ENCODE measurements at regions not wholly inside any gene's neighbourhood (a gene's known extent, or its start where the extent isn't known, plus 50 kb on each side); places are given as distances from the start of the nearest gene placed in this dataset.

- Mint-ChIP-seq H3K9me3 (peaks cover 3% of the 10 kb centered on the region), H3K36me3 (ENCODE audit: low read depth) (no peaks in the 10 kb centered on the region), H3K27me3 (no peaks in the 10 kb centered on the region), H3K27ac (no peak overlapping the region), H3K4me3 (no peak overlapping the region), H3K4me1 (no peaks in the 10 kb centered on the region)
- intact Hi-C loops (cut with micrococcal nuclease): no loop called here
- ChIA-PET POLR2A (no interaction called here), CTCF (no interaction called here)
- no peak for DNase-seq
- TF ChIP-seq CTCF (IDR thresholded peaks at IDR 0.05): no peak
- no peak for ATAC-seq (ENCODE audit: low read depth)
Measured at GRCh38 chr10:53697038-53697437, 924.5 kb upstream of the MBL2 start.

- Mint-ChIP-seq H3K4me1 (no peaks in the 10 kb centered on the region), H3K36me3 (ENCODE audit: low read depth) (no peaks in the 10 kb centered on the region), H3K4me3 (no peak overlapping the region), H3K27me3 (no peaks in the 10 kb centered on the region), H3K9me3 (peaks cover 5% of the 10 kb centered on the region), H3K27ac (no peak overlapping the region)
- intact Hi-C loops (cut with micrococcal nuclease): no loop called here
- ATAC-seq (ENCODE audit: low read depth) (no peak), DNase-seq (no peak)
- no peak for TF ChIP-seq CTCF (IDR thresholded peaks at IDR 0.05)
- ChIA-PET CTCF (no interaction called here), POLR2A (no interaction called here)
Measured at GRCh38 chr10:53690524-53691240, 918.1 kb upstream of the MBL2 start.

- no peak for ATAC-seq (ENCODE audit: low read depth)
- DNase-seq: no peak
Measured at GRCh38 chr10:53687800-53688199, 915.2 kb upstream of the MBL2 start.

GRCh38 chr10:53682885-53683284 is 910.3 kb upstream of the MBL2 start:
- DNase-seq (no peak), ATAC-seq (ENCODE audit: low read depth) (no peak)
- H3K9me3 Mint-ChIP-seq: peaks cover 8% of the 10 kb centered on the region
- no peak overlapping the region for H3K4me3 Mint-ChIP-seq
- POLR2A ChIA-PET: no interaction called here
- intact Hi-C loops (cut with micrococcal nuclease): no loop called here
- no peaks in the 10 kb centered on the region for H3K4me1 Mint-ChIP-seq
- H3K27me3 Mint-ChIP-seq: no peaks in the 10 kb centered on the region
- CTCF ChIA-PET: no interaction called here
- no peaks in the 10 kb centered on the region for H3K36me3 Mint-ChIP-seq (ENCODE audit: low read depth)
- H3K27ac Mint-ChIP-seq: no peak overlapping the region
- no peak for TF ChIP-seq CTCF (IDR thresholded peaks at IDR 0.05)

More at GRCh38 chr10:53687800-53688199, 915.2 kb upstream of the MBL2 start:
- Mint-ChIP-seq H3K4me1 (no peaks in the 10 kb centered on the region), H3K27ac (no peak overlapping the region), H3K9me3 (peaks cover 5% of the 10 kb centered on the region), H3K27me3 (no peaks in the 10 kb centered on the region), H3K4me3 (no peak overlapping the region), H3K36me3 (ENCODE audit: low read depth) (no peaks in the 10 kb centered on the region)
- ChIA-PET POLR2A (no interaction called here), CTCF (no interaction called here)
- TF ChIP-seq CTCF (IDR thresholded peaks at IDR 0.05): no peak
- intact Hi-C loops (cut with micrococcal nuclease): no loop called here

- ChIA-PET POLR2A (no interaction called here), CTCF (no interaction called here)
- DNase-seq (no peak), ATAC-seq (ENCODE audit: low read depth) (no peak)
- no peaks in the 10 kb centered on the region for H3K36me3 Mint-ChIP-seq (ENCODE audit: low read depth)
- H3K27ac Mint-ChIP-seq: no peak overlapping the region
- no peak for TF ChIP-seq CTCF (IDR thresholded peaks at IDR 0.05)
- intact Hi-C loops (cut with micrococcal nuclease): no loop called here
- no peaks in the 10 kb centered on the region for H3K4me1 Mint-ChIP-seq
- H3K9me3 Mint-ChIP-seq: peaks cover 8% of the 10 kb centered on the region
- no peak overlapping the region for H3K4me3 Mint-ChIP-seq
- no peaks in the 10 kb centered on the region for H3K27me3 Mint-ChIP-seq
Measured at GRCh38 chr10:53682458-53682857, 909.9 kb upstream of the MBL2 start.

Data from activated B cell treated with CpG ODN at 0.5 μM for 24 hours (primary cell).